ENCODE measurements at regions not wholly inside any gene's neighbourhood (a gene's known extent, or its start where the extent isn't known, plus 50 kb on each side); places are given as distances from the start of the nearest gene placed in this dataset.

DNA sequence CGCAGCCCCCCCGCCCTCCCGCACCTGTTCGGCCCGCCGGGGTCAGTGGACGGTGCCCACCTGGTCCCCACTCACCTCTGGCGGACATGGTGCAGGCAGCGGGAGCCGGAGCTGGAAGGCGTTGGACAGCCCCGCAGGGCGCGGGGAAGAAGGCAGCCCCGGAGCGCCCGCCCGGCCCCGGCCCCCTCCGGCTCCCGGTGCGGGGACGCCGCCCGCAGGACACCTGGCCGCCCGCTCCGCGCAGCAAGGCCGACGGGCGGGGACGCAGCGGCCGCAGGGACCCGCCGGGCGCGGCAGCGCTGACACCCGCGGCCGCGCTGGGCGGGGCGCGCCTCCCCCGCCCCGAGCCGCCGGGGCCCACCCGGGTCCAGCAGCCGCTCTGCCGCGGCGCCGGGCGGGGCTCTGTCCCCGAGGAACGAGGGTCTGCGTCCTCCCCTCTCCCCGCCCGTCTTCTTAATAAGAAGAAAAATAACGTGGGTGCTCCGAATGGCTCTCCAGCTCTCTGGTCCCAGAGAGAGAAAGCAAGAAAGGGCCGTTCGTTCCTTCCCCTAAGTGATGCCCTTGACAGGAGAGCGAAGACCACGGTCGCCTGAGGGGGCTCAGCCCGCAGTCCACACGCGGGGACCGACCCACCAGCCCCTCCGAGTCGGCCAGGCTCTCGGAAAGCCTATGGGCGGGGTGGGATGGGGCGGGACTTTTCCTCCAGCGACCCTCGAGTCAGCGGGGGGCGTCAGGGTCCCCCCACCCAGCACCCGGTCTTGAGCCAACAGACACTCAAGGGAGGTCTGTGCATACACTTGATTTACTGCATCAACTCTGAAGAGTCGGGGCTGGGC lies 53.4 kb upstream of the FHIP2A start:
- H3K27me3 Mint-ChIP-seq (ENCODE audit: low read depth), result peaks cover 27% of the 10 kb centered on the region
- ChIA-PET CTCF (interaction anchor here (0.9 to 1.4 kb wide), 5 partner anchors 12 to 309 kb away, joined by 3 to 6 read pairs (median 6); partner anchors contain the start of gene FHIP2A), POLR2A (interaction anchor here (0.7 kb wide), 1 partner anchor 444 kb away, joined by 5 read pairs; no protein-coding TSS in a partner anchor)
- peaks cover 10% of the 10 kb centered on the region for H3K4me1 Mint-ChIP-seq
- no peaks in the 10 kb centered on the region for H3K9me3 Mint-ChIP-seq
- DNase-seq (ENCODE audit: low spot score), result no peak
- H3K36me3 Mint-ChIP-seq, result no peaks in the 10 kb centered on the region
- peak overlapping the region; percentile 66 for H3K4me3 Mint-ChIP-seq
- no peak overlapping the region for H3K27ac Mint-ChIP-seq
- TF ChIP-seq, protein P1, sequence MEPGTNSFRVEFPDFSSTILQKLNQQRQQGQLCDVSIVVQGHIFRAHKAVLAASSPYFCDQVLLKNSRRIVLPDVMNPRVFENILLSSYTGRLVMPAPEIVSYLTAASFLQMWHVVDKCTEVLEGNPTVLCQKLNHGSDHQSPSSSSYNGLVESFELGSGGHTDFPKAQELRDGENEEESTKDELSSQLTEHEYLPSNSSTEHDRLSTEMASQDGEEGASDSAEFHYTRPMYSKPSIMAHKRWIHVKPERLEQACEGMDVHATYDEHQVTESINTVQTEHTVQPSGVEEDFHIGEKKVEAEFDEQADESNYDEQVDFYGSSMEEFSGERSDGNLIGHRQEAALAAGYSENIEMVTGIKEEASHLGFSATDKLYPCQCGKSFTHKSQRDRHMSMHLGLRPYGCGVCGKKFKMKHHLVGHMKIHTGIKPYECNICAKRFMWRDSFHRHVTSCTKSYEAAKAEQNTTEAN (CRISPR knock-in tag; IDR thresholded peaks at IDR 0.05), result no peak
- TF ChIP-seq, protein P2, sequence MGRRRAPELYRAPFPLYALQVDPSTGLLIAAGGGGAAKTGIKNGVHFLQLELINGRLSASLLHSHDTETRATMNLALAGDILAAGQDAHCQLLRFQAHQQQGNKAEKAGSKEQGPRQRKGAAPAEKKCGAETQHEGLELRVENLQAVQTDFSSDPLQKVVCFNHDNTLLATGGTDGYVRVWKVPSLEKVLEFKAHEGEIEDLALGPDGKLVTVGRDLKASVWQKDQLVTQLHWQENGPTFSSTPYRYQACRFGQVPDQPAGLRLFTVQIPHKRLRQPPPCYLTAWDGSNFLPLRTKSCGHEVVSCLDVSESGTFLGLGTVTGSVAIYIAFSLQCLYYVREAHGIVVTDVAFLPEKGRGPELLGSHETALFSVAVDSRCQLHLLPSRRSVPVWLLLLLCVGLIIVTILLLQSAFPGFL (CRISPR knock-in tag; IDR thresholded peaks at IDR 0.05; ENCODE audit: borderline replicate concordance), result no peak
- TF ChIP-seq SP1 (CRISPR knock-in tag; conservative IDR thresholded peaks at IDR 0.05) (0 out of 2 replicates have a peak, but pooled peaks have one; percentile 10), FOXK1 (CRISPR knock-in tag; IDR thresholded peaks at IDR 0.05) (no peak; the same call in 1 of the 2 replicates), ZNF263 (CRISPR knock-in tag; IDR thresholded peaks at IDR 0.05; ENCODE audit: low read depth) (no peak), IRF2 (CRISPR knock-in tag; IDR thresholded peaks at IDR 0.05; ENCODE audit: borderline replicate concordance, low read depth) (no peak), TP53 (CRISPR knock-in tag; IDR thresholded peaks at IDR 0.05) (0 out of 2 replicates have a peak, but pooled peaks have one; percentile 5), ESRRA (CRISPR knock-in tag; IDR thresholded peaks at IDR 0.05; ENCODE audit: borderline replicate concordance) (0 out of 2 replicates have a peak, but pooled peaks have one; percentile 40), HMGA2 (CRISPR knock-in tag; IDR thresholded peaks at IDR 0.05) (no peak)
- TF ChIP-seq, protein P3, sequence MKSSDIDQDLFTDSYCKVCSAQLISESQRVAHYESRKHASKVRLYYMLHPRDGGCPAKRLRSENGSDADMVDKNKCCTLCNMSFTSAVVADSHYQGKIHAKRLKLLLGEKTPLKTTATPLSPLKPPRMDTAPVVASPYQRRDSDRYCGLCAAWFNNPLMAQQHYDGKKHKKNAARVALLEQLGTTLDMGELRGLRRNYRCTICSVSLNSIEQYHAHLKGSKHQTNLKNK (CRISPR knock-in tag; IDR thresholded peaks at IDR 0.05), result no peak
- TF ChIP-seq, protein P4, sequence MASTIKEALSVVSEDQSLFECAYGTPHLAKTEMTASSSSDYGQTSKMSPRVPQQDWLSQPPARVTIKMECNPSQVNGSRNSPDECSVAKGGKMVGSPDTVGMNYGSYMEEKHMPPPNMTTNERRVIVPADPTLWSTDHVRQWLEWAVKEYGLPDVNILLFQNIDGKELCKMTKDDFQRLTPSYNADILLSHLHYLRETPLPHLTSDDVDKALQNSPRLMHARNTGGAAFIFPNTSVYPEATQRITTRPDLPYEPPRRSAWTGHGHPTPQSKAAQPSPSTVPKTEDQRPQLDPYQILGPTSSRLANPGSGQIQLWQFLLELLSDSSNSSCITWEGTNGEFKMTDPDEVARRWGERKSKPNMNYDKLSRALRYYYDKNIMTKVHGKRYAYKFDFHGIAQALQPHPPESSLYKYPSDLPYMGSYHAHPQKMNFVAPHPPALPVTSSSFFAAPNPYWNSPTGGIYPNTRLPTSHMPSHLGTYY (CRISPR knock-in tag; IDR thresholded peaks at IDR 0.05), result no peak
- peak; percentile 65 for ATAC-seq

DNA sequence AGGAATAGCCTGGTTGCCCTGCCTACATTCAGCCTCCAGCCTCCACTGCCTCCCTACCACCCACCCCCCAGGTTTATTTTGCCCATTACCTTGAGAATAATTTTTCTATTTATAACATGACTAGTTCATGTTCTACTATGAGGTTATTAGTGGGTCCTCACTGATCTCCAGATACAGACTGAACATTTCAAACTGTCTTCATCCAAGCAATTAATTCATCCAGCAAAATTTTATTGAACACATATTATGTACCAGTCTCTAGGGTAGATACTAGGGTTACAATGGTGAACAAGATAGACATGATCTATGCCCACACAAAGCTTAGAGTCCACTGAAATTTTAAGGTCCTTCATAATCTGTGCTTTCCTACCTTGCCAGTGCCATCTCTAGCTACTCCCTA lies 51.6 kb upstream of the FHIP2A start:
- Mint-ChIP-seq H3K9me3 (no peaks in the 10 kb centered on the region), H3K27ac (no peak overlapping the region), H3K4me3 (no peak overlapping the region), H3K27me3 (ENCODE audit: low read depth) (peaks cover 27% of the 10 kb centered on the region), H3K4me1 (peaks cover 10% of the 10 kb centered on the region), H3K36me3 (no peaks in the 10 kb centered on the region)
- ATAC-seq (no peak), DNase-seq (ENCODE audit: low spot score) (no peak)
- ChIA-PET CTCF (no interaction called here), POLR2A (no interaction called here)
- TF ChIP-seq, protein P5, sequence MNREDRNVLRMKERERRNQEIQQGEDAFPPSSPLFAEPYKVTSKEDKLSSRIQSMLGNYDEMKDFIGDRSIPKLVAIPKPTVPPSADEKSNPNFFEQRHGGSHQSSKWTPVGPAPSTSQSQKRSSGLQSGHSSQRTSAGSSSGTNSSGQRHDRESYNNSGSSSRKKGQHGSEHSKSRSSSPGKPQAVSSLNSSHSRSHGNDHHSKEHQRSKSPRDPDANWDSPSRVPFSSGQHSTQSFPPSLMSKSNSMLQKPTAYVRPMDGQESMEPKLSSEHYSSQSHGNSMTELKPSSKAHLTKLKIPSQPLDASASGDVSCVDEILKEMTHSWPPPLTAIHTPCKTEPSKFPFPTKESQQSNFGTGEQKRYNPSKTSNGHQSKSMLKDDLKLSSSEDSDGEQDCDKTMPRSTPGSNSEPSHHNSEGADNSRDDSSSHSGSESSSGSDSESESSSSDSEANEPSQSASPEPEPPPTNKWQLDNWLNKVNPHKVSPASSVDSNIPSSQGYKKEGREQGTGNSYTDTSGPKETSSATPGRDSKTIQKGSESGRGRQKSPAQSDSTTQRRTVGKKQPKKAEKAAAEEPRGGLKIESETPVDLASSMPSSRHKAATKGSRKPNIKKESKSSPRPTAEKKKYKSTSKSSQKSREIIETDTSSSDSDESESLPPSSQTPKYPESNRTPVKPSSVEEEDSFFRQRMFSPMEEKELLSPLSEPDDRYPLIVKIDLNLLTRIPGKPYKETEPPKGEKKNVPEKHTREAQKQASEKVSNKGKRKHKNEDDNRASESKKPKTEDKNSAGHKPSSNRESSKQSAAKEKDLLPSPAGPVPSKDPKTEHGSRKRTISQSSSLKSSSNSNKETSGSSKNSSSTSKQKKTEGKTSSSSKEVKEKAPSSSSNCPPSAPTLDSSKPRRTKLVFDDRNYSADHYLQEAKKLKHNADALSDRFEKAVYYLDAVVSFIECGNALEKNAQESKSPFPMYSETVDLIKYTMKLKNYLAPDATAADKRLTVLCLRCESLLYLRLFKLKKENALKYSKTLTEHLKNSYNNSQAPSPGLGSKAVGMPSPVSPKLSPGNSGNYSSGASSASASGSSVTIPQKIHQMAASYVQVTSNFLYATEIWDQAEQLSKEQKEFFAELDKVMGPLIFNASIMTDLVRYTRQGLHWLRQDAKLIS (CRISPR knock-in tag; IDR thresholded peaks at IDR 0.05; ENCODE audit: borderline replicate concordance), result no peak
- TF ChIP-seq, protein P6, sequence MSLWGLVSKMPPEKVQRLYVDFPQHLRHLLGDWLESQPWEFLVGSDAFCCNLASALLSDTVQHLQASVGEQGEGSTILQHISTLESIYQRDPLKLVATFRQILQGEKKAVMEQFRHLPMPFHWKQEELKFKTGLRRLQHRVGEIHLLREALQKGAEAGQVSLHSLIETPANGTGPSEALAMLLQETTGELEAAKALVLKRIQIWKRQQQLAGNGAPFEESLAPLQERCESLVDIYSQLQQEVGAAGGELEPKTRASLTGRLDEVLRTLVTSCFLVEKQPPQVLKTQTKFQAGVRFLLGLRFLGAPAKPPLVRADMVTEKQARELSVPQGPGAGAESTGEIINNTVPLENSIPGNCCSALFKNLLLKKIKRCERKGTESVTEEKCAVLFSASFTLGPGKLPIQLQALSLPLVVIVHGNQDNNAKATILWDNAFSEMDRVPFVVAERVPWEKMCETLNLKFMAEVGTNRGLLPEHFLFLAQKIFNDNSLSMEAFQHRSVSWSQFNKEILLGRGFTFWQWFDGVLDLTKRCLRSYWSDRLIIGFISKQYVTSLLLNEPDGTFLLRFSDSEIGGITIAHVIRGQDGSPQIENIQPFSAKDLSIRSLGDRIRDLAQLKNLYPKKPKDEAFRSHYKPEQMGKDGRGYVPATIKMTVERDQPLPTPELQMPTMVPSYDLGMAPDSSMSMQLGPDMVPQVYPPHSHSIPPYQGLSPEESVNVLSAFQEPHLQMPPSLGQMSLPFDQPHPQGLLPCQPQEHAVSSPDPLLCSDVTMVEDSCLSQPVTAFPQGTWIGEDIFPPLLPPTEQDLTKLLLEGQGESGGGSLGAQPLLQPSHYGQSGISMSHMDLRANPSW (CRISPR knock-in tag; conservative IDR thresholded peaks at IDR 0.05; ENCODE audit: low read depth), result no peak
- TF ChIP-seq, protein P7, sequence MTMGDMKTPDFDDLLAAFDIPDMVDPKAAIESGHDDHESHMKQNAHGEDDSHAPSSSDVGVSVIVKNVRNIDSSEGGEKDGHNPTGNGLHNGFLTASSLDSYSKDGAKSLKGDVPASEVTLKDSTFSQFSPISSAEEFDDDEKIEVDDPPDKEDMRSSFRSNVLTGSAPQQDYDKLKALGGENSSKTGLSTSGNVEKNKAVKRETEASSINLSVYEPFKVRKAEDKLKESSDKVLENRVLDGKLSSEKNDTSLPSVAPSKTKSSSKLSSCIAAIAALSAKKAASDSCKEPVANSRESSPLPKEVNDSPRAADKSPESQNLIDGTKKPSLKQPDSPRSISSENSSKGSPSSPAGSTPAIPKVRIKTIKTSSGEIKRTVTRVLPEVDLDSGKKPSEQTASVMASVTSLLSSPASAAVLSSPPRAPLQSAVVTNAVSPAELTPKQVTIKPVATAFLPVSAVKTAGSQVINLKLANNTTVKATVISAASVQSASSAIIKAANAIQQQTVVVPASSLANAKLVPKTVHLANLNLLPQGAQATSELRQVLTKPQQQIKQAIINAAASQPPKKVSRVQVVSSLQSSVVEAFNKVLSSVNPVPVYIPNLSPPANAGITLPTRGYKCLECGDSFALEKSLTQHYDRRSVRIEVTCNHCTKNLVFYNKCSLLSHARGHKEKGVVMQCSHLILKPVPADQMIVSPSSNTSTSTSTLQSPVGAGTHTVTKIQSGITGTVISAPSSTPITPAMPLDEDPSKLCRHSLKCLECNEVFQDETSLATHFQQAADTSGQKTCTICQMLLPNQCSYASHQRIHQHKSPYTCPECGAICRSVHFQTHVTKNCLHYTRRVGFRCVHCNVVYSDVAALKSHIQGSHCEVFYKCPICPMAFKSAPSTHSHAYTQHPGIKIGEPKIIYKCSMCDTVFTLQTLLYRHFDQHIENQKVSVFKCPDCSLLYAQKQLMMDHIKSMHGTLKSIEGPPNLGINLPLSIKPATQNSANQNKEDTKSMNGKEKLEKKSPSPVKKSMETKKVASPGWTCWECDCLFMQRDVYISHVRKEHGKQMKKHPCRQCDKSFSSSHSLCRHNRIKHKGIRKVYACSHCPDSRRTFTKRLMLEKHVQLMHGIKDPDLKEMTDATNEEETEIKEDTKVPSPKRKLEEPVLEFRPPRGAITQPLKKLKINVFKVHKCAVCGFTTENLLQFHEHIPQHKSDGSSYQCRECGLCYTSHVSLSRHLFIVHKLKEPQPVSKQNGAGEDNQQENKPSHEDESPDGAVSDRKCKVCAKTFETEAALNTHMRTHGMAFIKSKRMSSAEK (CRISPR knock-in tag; IDR thresholded peaks at IDR 0.05; ENCODE audit: borderline replicate concordance), result no peak
- TF ChIP-seq ZNF121 (CRISPR knock-in tag; IDR thresholded peaks at IDR 0.05), result no peak
- TF ChIP-seq ZNF232 (CRISPR knock-in tag; IDR thresholded peaks at IDR 0.05), result no peak
- TF ChIP-seq ATF1 (CRISPR knock-in tag; IDR thresholded peaks at IDR 0.05), result no peak
- TF ChIP-seq ZNF263 (CRISPR knock-in tag; IDR thresholded peaks at IDR 0.05; ENCODE audit: low read depth), result no peak
- TF ChIP-seq ZNF416 (CRISPR knock-in tag; IDR thresholded peaks at IDR 0.05), result no peak
- no peak for TF ChIP-seq FOXK1 (CRISPR knock-in tag; IDR thresholded peaks at IDR 0.05)

Data from WTC11 (cell line).